Neural progenitor cell (in vitro differentiated cells): ENCODE measurements at regions not wholly inside any gene's neighbourhood (a gene's known extent, or its start where the extent isn't known, plus 50 kb on each side); places are given as distances from the start of the nearest gene placed in this dataset.

Experiments used
- EZH2 ChIP-seq: fragments of 200-600 bp; sonication (generic); IDR thresholded peaks from 2 replicates; pipeline ENCODE4 v1.6.1; 2017; ENCODE audit warnings: antibody characterized with exemption, mild to moderate bottlenecking, moderate library complexity
- EZH2phosphoT487 ChIP-seq: fragments of 200-600 bp; sonication (generic); IDR thresholded peaks from 2 replicates; pipeline ENCODE4 v1.6.1; 2017; ENCODE audit warnings: antibody characterized with exemption
- TF ChIP-seq, protein P1 (sequence below): fragments of 200-600 bp; sonication (generic); IDR thresholded peaks from 2 replicates; pipeline ENCODE4 v1.5.1; 2017; ENCODE audit warnings: antibody characterized with exemption, mild to moderate bottlenecking

DNA sequence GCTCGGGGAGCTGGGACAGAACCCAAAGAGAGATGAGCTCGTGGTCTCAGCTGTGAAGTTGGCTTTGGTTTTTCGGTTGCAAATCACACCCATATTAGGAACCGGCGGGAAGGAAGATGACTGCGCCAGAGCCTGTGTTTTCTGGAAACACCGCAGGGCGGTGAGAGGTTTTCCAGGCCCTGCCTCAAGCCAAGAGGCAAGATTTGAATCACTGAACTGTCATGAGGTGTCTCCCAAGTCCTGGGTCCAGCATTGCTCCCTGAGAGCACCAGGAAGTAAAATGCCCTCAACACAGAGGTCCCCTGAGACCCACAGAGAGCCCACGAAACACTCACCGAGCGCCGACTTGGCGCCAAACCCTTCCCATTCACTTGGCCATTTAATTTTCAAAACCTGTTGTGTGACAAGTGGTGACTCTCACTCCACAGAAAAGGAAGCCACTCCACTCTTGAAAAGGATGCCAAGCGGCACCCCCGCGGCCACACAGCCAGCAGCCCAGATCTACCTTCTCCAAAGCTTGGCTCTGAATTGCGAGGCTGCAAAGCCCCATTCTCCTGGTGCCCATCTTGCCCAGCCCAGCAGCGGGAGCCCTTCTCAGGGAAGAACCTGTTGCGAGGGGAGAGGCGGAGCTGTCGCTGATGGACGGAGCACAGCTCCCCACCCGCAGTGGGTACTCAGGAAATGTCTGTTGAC is 99.0 kb upstream of the RUNX3 start:
- TF ChIP-seq, protein P1, sequence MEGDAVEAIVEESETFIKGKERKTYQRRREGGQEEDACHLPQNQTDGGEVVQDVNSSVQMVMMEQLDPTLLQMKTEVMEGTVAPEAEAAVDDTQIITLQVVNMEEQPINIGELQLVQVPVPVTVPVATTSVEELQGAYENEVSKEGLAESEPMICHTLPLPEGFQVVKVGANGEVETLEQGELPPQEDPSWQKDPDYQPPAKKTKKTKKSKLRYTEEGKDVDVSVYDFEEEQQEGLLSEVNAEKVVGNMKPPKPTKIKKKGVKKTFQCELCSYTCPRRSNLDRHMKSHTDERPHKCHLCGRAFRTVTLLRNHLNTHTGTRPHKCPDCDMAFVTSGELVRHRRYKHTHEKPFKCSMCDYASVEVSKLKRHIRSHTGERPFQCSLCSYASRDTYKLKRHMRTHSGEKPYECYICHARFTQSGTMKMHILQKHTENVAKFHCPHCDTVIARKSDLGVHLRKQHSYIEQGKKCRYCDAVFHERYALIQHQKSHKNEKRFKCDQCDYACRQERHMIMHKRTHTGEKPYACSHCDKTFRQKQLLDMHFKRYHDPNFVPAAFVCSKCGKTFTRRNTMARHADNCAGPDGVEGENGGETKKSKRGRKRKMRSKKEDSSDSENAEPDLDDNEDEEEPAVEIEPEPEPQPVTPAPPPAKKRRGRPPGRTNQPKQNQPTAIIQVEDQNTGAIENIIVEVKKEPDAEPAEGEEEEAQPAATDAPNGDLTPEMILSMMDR: no peak
- TF ChIP-seq EZH2 (no peak), EZH2phosphoT487 (no peak)
